HG03442 (cell line): ENCODE measurements at regions not wholly inside any gene's neighbourhood (a gene's known extent, or its start where the extent isn't known, plus 50 kb on each side); places are given as distances from the start of the nearest gene placed in this dataset.
A peak's percentile ranks its signal among the peaks of the same experiment; 100 is the strongest.

Experiments used
- ATAC-seq: cut with Tn5 transposase; IDR thresholded peaks from one replicate; pipeline ENCODE4 v1.9.1; 2021; ENCODE audit warnings: mild to moderate bottlenecking, moderate library complexity; ENCODE audit not compliant: unreplicated experiment

- ATAC-seq, result peak; percentile 19
These were observed 362.5 kb upstream of the TNP1 start for GRCh38 chr2:217222309-217222910.

- ATAC-seq, result no peak
These were observed 360.6 kb upstream of the TNP1 start for GRCh38 chr2:217220228-217221013.

GRCh38 chr2:217219164-217219520 is 359.3 kb upstream of the TNP1 start:
- no peak for ATAC-seq

- ATAC-seq, result peak; percentile 55
These were observed 358.7 kb upstream of the TNP1 start for GRCh38 chr2:217218269-217219163.

- no peak for ATAC-seq
These were observed 357.1 kb upstream of the TNP1 start for GRCh38 chr2:217216982-217217381.

- no peak for ATAC-seq
These were observed 356.5 kb upstream of the TNP1 start for GRCh38 chr2:217216316-217216715.

GRCh38 chr2:217215877-217216276 is 356.0 kb upstream of the TNP1 start:
- ATAC-seq, result no peak

- no peak for ATAC-seq
These were observed 349.0 kb upstream of the TNP1 start for GRCh38 chr2:217208867-217209266.

- ATAC-seq, result no peak
These were observed 347.8 kb upstream of the TNP1 start for GRCh38 chr2:217207699-217208010.

- no peak for ATAC-seq
These were observed 347.2 kb upstream of the TNP1 start for GRCh38 chr2:217206907-217207698.

GRCh38 chr2:217206016-217206725 is 346.3 kb upstream of the TNP1 start:
- peak; percentile 47 for ATAC-seq

GRCh38 chr2:217204358-217204757 is 344.5 kb upstream of the TNP1 start:
- ATAC-seq, result no peak

- ATAC-seq, result no peak
These were observed 343.2 kb upstream of the TNP1 start for GRCh38 chr2:217203086-217203485.

- no peak for ATAC-seq
These were observed 339.4 kb upstream of the TNP1 start for GRCh38 chr2:217199255-217199630.

- no peak for ATAC-seq
These were observed 336.0 kb upstream of the TNP1 start for GRCh38 chr2:217195658-217196446.

- no peak for ATAC-seq
These were observed 335.2 kb upstream of the TNP1 start for GRCh38 chr2:217195016-217195415.

- ATAC-seq, result no peak
These were observed 333.8 kb upstream of the TNP1 start for GRCh38 chr2:217193431-217194340.

- ATAC-seq, result no peak
These were observed 332.5 kb upstream of the TNP1 start for GRCh38 chr2:217192366-217192765.

GRCh38 chr2:217189747-217190146 is 329.9 kb upstream of the TNP1 start:
- no peak for ATAC-seq
